ENCODE measurements at regions not wholly inside any gene's neighbourhood (a gene's known extent, or its start where the extent isn't known, plus 50 kb on each side); places are given as distances from the start of the nearest gene placed in this dataset.
"Not testable (repeated sequence)": the region's sequence is repeated elsewhere in the genome, so short reads cannot be mapped to it uniquely, and the experiment has no call there.

- no peak overlapping the region for H3K27ac ChIP-seq
- no peaks in the 10 kb centered on the region for H3K4me1 ChIP-seq
- H3K4me3 ChIP-seq = no peak overlapping the region
- FAIRE-seq (no peak), ATAC-seq (no peak), DNase-seq (no peak)
- no peak for TF ChIP-seq CTCF (IDR thresholded peaks at IDR 0.05)
- H3K9me3 ChIP-seq = no peaks in the 10 kb centered on the region
- no peaks in the 10 kb centered on the region for H3K36me3 ChIP-seq
- H3K27me3 ChIP-seq = no peaks in the 10 kb centered on the region
- intact Hi-C loops (cut with DNase I) = no loop called here
Measured at GRCh38 chr4:141480950-141481349, 155.4 kb upstream of the IL15 start.

GRCh38 chr4:141484298-141484697 is 152.1 kb upstream of the IL15 start:
- H3K27me3 ChIP-seq; H3K36me3 ChIP-seq; H3K4me1 ChIP-seq; FAIRE-seq; intact Hi-C loops (cut with DNase I); ATAC-seq; H3K4me3 ChIP-seq; DNase-seq; H3K27ac ChIP-seq; H3K9me3 ChIP-seq: not testable (repeated sequence)
- WGBS, 2 donors = 91 to 93% methylated on average over 12 of the region's 12 CpGs

GRCh38 chr4:141486375-141486997 is 149.9 kb upstream of the IL15 start:
- WGBS, 2 donors = 82 to 83% methylated on average over 4 of the region's 4 CpGs
- Histone ChIP-seq H3K9me3 (no peaks in the 10 kb centered on the region), H3K36me3 (no peaks in the 10 kb centered on the region), H3K4me1 (no peaks in the 10 kb centered on the region), H3K4me3 (no peak overlapping the region), H3K27ac (no peak overlapping the region), H3K27me3 (no peaks in the 10 kb centered on the region)
- intact Hi-C loops (cut with DNase I) = no loop called here
- DNase-seq = no peak
- no peak for ATAC-seq
- FAIRE-seq = no peak
- TF ChIP-seq CTCF (IDR thresholded peaks at IDR 0.05) = no peak

- intact Hi-C loops (cut with DNase I) = no loop called here
- Histone ChIP-seq H3K36me3 (no peaks in the 10 kb centered on the region), H3K9me3 (no peaks in the 10 kb centered on the region), H3K4me3 (no peak overlapping the region), H3K27ac (no peak overlapping the region), H3K4me1 (no peaks in the 10 kb centered on the region), H3K27me3 (no peaks in the 10 kb centered on the region)
- no peak for FAIRE-seq
- no peak for TF ChIP-seq CTCF (IDR thresholded peaks at IDR 0.05)
- 89 to 90% methylated on average over 1 of the region's 1 CpG for WGBS, 2 donors
- ATAC-seq = no peak
- no peak for DNase-seq
Measured at GRCh38 chr4:141497627-141498026, 138.8 kb upstream of the IL15 start.

GRCh38 chr4:141499261-141499853 is 137.0 kb upstream of the IL15 start:
- intact Hi-C loops (cut with DNase I) = no loop called here
- no peaks in the 10 kb centered on the region for H3K4me1 ChIP-seq
- no peaks in the 10 kb centered on the region for H3K9me3 ChIP-seq
- 66 to 72% methylated on average over 3 of the region's 3 CpGs for WGBS, 2 donors
- TF ChIP-seq CTCF (IDR thresholded peaks at IDR 0.05) = no peak
- H3K36me3 ChIP-seq = no peaks in the 10 kb centered on the region
- ATAC-seq (no peak), FAIRE-seq (no peak), DNase-seq (no peak)
- H3K4me3 ChIP-seq = no peak overlapping the region
- H3K27ac ChIP-seq = no peak overlapping the region
- H3K27me3 ChIP-seq = no peaks in the 10 kb centered on the region
